ENCODE measurements at regions not wholly inside any gene's neighbourhood (a gene's known extent, or its start where the extent isn't known, plus 50 kb on each side); places are given as distances from the start of the nearest gene placed in this dataset.
"Not testable (repeated sequence)": the region's sequence is repeated elsewhere in the genome, so short reads cannot be mapped to it uniquely, and the experiment has no call there.

GRCh38 chr14:30330445-30330844, 228.5 kb upstream of the G2E3 start:
- DNase-seq, result no peak

GRCh38 chr14:30331030-30331429, 227.9 kb upstream of the G2E3 start:
- no peak for DNase-seq

GRCh38 chr14:30332374-30332773, 226.6 kb upstream of the G2E3 start:
- no peak for DNase-seq

GRCh38 chr14:30333934-30334333, 225.0 kb upstream of the G2E3 start:
- DNase-seq, result no peak

GRCh38 chr14:30337456-30337855, 221.5 kb upstream of the G2E3 start:
- no peak for DNase-seq

GRCh38 chr14:30339311-30339901, 219.6 kb upstream of the G2E3 start:
- DNase-seq, result no peak

GRCh38 chr14:30340495-30340894, 218.5 kb upstream of the G2E3 start:
- no peak for DNase-seq

- no peak for DNase-seq
Measured at GRCh38 chr14:30345511-30345910, 213.4 kb upstream of the G2E3 start.

GRCh38 chr14:30348445-30348844, 210.5 kb upstream of the G2E3 start:
- no peak for DNase-seq

- no peak for DNase-seq
Measured at GRCh38 chr14:30349520-30349919, 209.4 kb upstream of the G2E3 start.

GRCh38 chr14:30354439-30354838, 204.5 kb upstream of the G2E3 start:
- DNase-seq, result no peak

- DNase-seq, result no peak
Measured at GRCh38 chr14:30355431-30355913, 203.5 kb upstream of the G2E3 start.

- no peak for DNase-seq
Measured at GRCh38 chr14:30356438-30357202, 202.3 kb upstream of the G2E3 start.

- DNase-seq, result no peak
Measured at GRCh38 chr14:30357791-30358190, 201.2 kb upstream of the G2E3 start.

- DNase-seq, result no peak
Measured at GRCh38 chr14:30362369-30363218, 196.4 kb upstream of the G2E3 start.

GRCh38 chr14:30363219-30363880, 195.6 kb upstream of the G2E3 start:
- not testable (repeated sequence) for DNase-seq

GRCh38 chr14:30369502-30370180, 189.3 kb upstream of the G2E3 start:
- no peak for DNase-seq

- no peak for DNase-seq
Measured at GRCh38 chr14:30373053-30373452, 185.9 kb upstream of the G2E3 start.

GRCh38 chr14:30373526-30373925, 185.4 kb upstream of the G2E3 start:
- DNase-seq, result no peak

- no peak for DNase-seq
Measured at GRCh38 chr14:30375296-30375892, 183.6 kb upstream of the G2E3 start.

GRCh38 chr14:30381861-30382480, 177.0 kb upstream of the G2E3 start:
- DNase-seq, result no peak

GRCh38 chr14:30385925-30386324, 173.0 kb upstream of the G2E3 start:
- DNase-seq, result no peak
